ENCODE measurements at regions not wholly inside any gene's neighbourhood (a gene's known extent, or its start where the extent isn't known, plus 50 kb on each side); places are given as distances from the start of the nearest gene placed in this dataset.
"Not testable (repeated sequence)": the region's sequence is repeated elsewhere in the genome, so short reads cannot be mapped to it uniquely, and the experiment has no call there.

GRCh38 chr1:8120693-8121260 lies 94.7 kb upstream of the ERRFI1 start:
- DNase-seq (ENCODE audit: low read depth in 2 of 3, low spot score in 2 of 3): no peak

DNA sequence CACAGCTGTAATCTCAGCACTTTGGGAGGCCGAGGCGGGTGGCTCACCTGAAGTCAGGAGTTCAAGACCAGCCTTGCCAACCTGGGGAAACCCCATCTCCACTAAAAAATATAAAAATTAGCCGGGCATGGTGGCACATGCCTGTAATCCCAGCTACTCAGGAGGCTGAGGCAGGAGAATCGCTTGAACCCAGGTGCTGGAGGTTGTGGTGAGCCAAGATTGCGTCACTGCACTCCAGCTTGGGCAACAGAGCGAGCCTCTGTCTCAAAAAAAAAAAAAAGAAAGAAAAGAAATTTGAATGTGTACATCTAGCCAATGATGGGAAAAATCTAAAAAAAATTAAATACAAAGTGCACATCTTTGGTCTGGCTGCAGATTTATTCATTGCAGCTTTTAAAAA lies 92.6 kb upstream of the ERRFI1 start:
- DNase-seq (ENCODE audit: low read depth in 2 of 3, low spot score in 2 of 3): not testable (repeated sequence)

DNA sequence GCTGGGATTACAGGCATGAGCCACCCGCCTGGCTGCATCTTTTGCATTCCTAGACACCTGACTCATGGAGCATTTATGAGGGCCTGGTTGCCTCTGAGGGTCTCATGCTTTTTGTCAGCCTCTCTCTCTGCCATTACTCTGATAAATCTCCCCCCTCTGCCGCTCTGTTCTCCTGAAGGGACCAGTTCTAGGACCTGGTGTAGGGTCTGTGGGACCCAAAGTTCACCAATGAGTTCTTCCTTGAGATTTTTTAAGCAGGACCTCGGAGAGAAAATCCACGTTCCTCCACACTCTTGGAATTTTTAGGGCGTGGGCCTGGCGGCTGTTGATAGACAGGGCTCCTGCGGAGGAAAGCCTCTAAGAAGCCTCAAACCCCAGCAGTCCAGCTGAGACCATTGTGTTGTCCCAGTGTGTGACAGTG lies 91.9 kb upstream of the ERRFI1 start:
- DNase-seq (ENCODE audit: low read depth in 2 of 3, low spot score in 2 of 3): no peak

- DNase-seq (ENCODE audit: low read depth in 2 of 3, low spot score in 2 of 3): no peak
Observed at GRCh38 chr1:8116894-8117264, 90.8 kb upstream of the ERRFI1 start.

GRCh38 chr1:8115769-8116167 lies 89.7 kb upstream of the ERRFI1 start:
- no peak for DNase-seq (ENCODE audit: low read depth in 2 of 3, low spot score in 2 of 3)

DNA sequence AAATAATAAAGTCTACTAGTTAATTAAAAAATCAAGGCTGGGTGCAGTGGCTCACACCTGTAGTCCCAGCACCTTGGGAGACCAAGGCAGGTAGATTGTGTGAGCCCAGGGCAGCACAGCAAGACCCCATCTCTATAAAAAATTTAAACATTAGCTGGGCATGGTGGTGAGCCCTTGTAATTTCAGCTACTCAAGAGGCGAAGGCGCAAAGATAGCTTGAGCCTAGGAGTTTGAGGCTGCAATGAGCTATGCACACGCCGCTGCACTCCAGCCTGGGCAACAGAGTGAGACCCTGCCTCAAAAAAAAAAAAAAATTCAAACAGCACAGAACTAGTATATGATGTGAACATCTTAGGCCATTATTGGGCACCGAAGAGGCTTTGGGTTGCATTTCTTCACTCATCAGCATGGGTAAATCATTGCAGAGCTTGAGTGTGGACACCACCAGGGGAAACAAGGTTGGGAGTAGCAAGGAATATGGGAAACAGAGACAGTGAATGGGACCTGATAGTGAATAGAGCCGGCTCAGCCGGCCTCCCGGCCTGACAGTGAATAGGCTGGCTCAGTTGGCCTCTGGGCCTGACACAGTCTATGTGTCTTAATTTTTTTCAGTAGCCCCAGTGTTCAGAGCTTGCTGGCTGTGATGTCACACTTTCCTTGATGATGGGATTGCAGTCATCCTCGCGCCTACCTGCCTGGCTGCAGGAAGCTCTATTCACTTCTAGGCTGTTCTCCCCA lies 89.1 kb upstream of the ERRFI1 start:
- no peak for DNase-seq (ENCODE audit: low read depth in 2 of 3, low spot score in 2 of 3)

GRCh38 chr1:8113262-8114220 lies 87.4 kb upstream of the ERRFI1 start:
- no peak for DNase-seq (ENCODE audit: low read depth in 2 of 3, low spot score in 2 of 3)

- no peak for DNase-seq (ENCODE audit: low read depth in 2 of 3, low spot score in 2 of 3)
Observed at GRCh38 chr1:8112611-8113261, 86.6 kb upstream of the ERRFI1 start.

DNA sequence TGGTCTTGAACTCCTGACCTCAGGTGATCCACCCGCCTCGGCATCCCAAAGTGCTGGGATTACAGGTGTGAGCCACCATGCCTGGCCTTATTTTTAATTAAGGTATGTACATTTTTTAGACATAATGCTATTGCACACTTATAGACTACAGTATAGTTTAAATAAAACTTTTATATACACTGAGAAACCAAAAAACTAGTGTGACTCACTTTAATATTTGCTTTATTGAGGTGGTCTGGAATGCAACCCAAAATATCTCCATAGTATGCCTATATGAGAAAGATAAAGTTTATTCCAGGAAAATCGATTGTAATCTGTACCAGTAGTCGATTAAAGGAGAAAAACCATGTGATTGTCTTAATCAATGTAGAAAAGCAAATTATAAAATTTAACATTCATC lies 85.5 kb upstream of the ERRFI1 start:
- DNase-seq (ENCODE audit: low read depth in 2 of 3, low spot score in 2 of 3): no peak

DNA sequence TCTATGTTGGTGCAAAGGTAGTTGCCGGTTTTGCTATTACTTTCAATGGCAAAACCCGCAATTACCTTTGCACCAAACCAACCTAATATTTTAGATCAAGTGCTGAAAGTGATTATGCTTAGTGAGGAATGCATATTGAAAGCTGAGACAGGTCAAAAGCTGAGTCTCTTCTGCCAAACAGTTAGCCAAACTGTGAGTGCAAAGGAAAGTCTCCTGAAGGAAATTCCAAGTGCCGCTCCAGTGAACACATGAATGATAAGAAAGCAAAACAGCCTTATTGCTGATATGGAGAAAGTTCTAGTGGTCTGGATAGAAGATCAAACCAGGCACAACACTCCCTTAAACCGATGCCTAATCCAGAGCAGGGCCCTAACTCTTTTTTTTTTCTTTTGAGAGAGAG lies 83.1 kb upstream of the ERRFI1 start:
- no peak for DNase-seq (ENCODE audit: low read depth in 2 of 3, low spot score in 2 of 3)

GRCh38 chr1:8107897-8108296 lies 81.8 kb upstream of the ERRFI1 start:
- no peak for DNase-seq (ENCODE audit: low read depth in 2 of 3, low spot score in 2 of 3)

DNA sequence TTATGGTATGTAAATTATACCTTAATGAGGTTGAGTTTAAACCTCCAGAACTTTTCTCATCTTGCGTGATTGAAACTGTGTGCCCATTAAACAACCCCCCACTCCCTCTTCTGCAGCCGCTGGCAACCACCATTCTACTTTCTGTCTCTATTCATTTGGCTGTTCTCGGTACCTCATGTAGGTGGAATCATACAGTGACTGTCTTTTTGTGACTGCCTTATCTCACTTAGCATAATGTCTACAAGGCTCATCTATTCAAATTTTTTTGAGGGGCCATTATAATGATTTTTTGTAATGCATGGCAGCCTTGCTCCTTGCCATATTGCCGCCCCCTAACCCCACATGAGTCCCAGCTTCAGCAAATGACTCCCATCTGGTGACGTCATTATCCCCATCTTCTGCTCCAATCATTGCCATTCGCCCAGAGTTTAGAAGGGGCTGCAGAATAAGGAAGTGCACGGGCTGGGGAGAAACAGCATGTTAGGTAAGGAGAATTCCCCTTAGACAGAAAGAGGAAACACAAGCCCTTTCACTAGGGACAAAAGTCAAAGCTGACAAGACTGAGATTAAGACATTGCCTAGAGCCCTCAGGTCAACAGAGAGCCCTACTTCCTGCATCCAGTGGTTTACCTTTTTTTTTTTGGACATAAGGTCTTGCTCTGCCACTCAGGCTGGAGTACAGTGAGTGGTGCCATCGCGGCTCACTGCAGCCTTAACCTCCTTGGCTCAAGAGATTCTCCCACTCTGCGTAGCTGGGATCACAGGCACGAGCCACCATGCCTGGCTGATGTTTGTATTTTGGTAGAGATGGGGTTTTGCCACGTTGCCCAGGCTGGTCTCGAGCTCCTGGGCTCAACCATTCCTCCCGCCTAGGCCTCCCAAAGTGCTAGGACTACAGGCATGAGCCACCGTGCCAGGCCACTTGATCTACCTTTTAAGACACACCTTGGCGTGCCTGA lies 78.4 kb upstream of the ERRFI1 start:
- DNase-seq (ENCODE audit: low read depth in 2 of 3, low spot score in 2 of 3): peak in 2 of 3 donors; percentile 26 to 42

DNA sequence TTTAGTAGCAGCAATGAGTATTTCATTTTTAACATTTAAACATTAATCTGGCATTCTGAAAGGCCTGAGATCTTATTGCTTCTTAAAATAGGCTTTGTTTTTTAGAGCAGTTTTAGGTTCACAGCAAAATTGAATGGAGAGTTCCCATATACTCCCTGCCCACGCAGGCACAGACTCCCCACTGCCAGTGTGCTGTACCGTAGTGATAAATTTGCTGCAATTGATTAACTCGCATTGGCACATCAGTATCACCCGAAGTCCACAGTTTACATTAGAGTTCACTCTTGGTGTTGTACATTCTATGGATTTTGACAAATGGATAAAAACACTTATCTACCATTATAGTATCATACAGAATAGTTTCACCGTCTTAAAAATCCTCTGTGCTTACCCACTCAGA lies 71.8 kb upstream of the ERRFI1 start:
- DNase-seq (ENCODE audit: low read depth in 2 of 3, low spot score in 2 of 3): no peak

- DNase-seq (ENCODE audit: low read depth in 2 of 3, low spot score in 2 of 3): no peak
Observed at GRCh38 chr1:8097077-8097799, 71.1 kb upstream of the ERRFI1 start.

GRCh38 chr1:8096105-8097011 lies 70.2 kb upstream of the ERRFI1 start:
- no peak for DNase-seq (ENCODE audit: low read depth in 2 of 3, low spot score in 2 of 3)

- DNase-seq (ENCODE audit: low read depth in 2 of 3, low spot score in 2 of 3): no peak
Observed at GRCh38 chr1:8095584-8095983, 69.5 kb upstream of the ERRFI1 start.

DNA sequence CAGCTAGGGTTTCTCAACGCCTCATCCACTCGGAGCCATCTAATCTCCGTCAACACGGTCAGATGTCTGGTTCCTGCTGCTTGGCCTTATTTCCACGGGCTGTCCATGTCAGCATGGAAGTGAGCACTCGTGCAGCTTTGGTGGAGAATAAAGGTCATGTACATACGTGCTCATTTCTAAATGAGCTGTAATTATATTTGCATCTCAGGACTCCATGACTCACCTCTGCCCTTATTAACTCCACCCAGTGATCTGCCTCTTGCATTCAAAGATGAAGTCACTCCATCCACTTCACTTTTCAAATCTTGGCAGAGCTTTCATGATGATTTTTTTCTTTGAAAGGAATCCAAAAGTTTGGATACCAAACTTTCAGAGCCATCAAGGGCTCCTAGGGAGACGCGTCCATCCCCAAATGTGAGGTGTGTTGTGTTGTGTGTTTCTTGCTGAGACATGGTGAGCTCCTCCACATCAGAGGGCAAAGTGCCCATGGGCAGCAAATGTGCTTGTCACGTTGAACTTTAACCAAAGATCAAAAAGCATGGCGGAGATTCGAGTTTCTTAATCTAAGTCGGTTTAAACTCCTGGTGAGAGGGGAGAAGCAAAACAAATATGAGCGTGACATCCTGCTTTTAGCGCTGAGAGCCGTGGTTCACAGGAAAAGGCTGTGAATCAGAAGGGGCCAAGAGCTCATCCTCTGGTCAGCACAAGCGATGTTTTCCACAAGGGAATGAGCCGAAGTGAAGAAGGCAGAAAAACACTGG lies 68.6 kb upstream of the ERRFI1 start:
- DNase-seq (ENCODE audit: low read depth in 2 of 3, low spot score in 2 of 3): no peak

Data from hematopoietic multipotent progenitor cell (in vitro differentiated cells).